ENCODE measurements at regions not wholly inside any gene's neighbourhood (a gene's known extent, or its start where the extent isn't known, plus 50 kb on each side); places are given as distances from the start of the nearest gene placed in this dataset.

DNA sequence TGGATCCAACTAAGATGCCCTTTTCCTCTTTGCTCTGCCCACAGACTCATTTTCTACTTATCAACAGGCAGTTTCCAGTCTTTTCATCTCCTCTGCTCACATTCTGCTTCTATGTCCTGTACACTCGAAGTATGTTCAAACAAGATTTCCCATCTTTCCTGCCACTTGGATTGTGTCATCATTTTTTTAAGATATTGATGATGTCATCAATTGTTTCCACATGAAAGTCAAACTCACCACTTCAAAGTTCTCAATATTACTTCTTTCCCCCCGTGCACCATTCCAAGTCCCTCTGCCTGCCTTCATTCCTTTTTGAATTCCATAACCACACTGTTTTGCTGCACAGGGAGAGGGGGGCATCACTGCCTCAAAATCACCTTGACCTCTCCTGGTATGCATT, 175.0 kb upstream of the RFX3 start:
- TF ChIP-seq, protein P1, sequence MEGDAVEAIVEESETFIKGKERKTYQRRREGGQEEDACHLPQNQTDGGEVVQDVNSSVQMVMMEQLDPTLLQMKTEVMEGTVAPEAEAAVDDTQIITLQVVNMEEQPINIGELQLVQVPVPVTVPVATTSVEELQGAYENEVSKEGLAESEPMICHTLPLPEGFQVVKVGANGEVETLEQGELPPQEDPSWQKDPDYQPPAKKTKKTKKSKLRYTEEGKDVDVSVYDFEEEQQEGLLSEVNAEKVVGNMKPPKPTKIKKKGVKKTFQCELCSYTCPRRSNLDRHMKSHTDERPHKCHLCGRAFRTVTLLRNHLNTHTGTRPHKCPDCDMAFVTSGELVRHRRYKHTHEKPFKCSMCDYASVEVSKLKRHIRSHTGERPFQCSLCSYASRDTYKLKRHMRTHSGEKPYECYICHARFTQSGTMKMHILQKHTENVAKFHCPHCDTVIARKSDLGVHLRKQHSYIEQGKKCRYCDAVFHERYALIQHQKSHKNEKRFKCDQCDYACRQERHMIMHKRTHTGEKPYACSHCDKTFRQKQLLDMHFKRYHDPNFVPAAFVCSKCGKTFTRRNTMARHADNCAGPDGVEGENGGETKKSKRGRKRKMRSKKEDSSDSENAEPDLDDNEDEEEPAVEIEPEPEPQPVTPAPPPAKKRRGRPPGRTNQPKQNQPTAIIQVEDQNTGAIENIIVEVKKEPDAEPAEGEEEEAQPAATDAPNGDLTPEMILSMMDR (IDR thresholded peaks at IDR 0.05) = no peak
- no peak for TF ChIP-seq POLR2A (IDR thresholded peaks at IDR 0.05)

All from uterus (tissue), 2 donors.